ENCODE measurements at regions not wholly inside any gene's neighbourhood (a gene's known extent, or its start where the extent isn't known, plus 50 kb on each side); places are given as distances from the start of the nearest gene placed in this dataset.

GRCh38 chr3:127119693-127120464, 73.1 kb upstream of the PRR23E start:
- no peak overlapping the region for H3K4me3 Mint-ChIP-seq
- H3K4me2 ChIP-seq: no peak overlapping the region
- H4K20me1 ChIP-seq (replicated peaks; ENCODE audit: insufficient read depth): no peaks in the 10 kb centered on the region
- H3K27me3 Mint-ChIP-seq (ENCODE audit: insufficient read depth, low read depth, poor library complexity): peaks cover 11% of the 10 kb centered on the region
- peaks cover 17% of the 10 kb centered on the region for H3K4me1 Mint-ChIP-seq
- H3F3A ChIP-seq (replicated peaks; ENCODE audit: low read depth): no peaks in the 10 kb centered on the region
- H3K4me3 ChIP-seq: no peak overlapping the region
- 0 out of 2 replicates have a peak, but pooled peaks cover 3% of the 10 kb centered on the region for H3K4me1 ChIP-seq (ENCODE audit: insufficient read depth)
- H3K36me3 ChIP-seq (ENCODE audit: insufficient read depth): no peaks in the 10 kb centered on the region
- H3K79me2 ChIP-seq (replicated peaks; ENCODE audit: insufficient read depth): no peaks in the 10 kb centered on the region
- H3K9me2 ChIP-seq (ENCODE audit: insufficient read depth): 0 out of 2 replicates have a peak, but pooled peaks cover 12% of the 10 kb centered on the region
- no peaks in the 10 kb centered on the region for H3K27me3 ChIP-seq (ENCODE audit: insufficient read depth)
- no peaks in the 10 kb centered on the region; the same call in 2 of the 3 replicates for H3K9me3 Mint-ChIP-seq
- DNase-seq (ENCODE audit: low spot score): no peak
- H3K27ac ChIP-seq (ENCODE audit: low read depth): no peak overlapping the region
- TF ChIP-seq ZNF114 (CRISPR knock-in tag; IDR thresholded peaks at IDR 0.05) (no peak), NANOG (IDR thresholded peaks at IDR 0.05; ENCODE audit: borderline replicate concordance) (no peak), EZH2phosphoT487 (IDR thresholded peaks at IDR 0.05; ENCODE audit: unreplicated experiment) (no peak), CTCF (conservative IDR thresholded peaks at IDR 0.05; ENCODE audit: low read depth in 2 of 2) (no peak), ETS1 (IDR thresholded peaks at IDR 0.05) (no peak), CREB1 (CRISPR knock-in tag; IDR thresholded peaks at IDR 0.05; ENCODE audit: low read depth) (no peak), JUNB (IDR thresholded peaks at IDR 0.05; ENCODE audit: unreplicated experiment) (no peak), ZNF331 (CRISPR knock-in tag; IDR thresholded peaks at IDR 0.05; ENCODE audit: low read depth) (no peak), STAT1 (IDR thresholded peaks at IDR 0.05; ENCODE audit: unreplicated experiment) (no peak), POLR2AphosphoS5 (IDR thresholded peaks at IDR 0.05; ENCODE audit: low read depth) (no peak), EZH2 (IDR thresholded peaks at IDR 0.05; ENCODE audit: low read depth, unreplicated experiment) (no peak)
- TF ChIP-seq, protein P1, sequence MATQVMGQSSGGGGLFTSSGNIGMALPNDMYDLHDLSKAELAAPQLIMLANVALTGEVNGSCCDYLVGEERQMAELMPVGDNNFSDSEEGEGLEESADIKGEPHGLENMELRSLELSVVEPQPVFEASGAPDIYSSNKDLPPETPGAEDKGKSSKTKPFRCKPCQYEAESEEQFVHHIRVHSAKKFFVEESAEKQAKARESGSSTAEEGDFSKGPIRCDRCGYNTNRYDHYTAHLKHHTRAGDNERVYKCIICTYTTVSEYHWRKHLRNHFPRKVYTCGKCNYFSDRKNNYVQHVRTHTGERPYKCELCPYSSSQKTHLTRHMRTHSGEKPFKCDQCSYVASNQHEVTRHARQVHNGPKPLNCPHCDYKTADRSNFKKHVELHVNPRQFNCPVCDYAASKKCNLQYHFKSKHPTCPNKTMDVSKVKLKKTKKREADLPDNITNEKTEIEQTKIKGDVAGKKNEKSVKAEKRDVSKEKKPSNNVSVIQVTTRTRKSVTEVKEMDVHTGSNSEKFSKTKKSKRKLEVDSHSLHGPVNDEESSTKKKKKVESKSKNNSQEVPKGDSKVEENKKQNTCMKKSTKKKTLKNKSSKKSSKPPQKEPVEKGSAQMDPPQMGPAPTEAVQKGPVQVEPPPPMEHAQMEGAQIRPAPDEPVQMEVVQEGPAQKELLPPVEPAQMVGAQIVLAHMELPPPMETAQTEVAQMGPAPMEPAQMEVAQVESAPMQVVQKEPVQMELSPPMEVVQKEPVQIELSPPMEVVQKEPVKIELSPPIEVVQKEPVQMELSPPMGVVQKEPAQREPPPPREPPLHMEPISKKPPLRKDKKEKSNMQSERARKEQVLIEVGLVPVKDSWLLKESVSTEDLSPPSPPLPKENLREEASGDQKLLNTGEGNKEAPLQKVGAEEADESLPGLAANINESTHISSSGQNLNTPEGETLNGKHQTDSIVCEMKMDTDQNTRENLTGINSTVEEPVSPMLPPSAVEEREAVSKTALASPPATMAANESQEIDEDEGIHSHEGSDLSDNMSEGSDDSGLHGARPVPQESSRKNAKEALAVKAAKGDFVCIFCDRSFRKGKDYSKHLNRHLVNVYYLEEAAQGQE (IDR thresholded peaks at IDR 0.05; ENCODE audit: unreplicated experiment): no peak
- TF ChIP-seq, protein P2, sequence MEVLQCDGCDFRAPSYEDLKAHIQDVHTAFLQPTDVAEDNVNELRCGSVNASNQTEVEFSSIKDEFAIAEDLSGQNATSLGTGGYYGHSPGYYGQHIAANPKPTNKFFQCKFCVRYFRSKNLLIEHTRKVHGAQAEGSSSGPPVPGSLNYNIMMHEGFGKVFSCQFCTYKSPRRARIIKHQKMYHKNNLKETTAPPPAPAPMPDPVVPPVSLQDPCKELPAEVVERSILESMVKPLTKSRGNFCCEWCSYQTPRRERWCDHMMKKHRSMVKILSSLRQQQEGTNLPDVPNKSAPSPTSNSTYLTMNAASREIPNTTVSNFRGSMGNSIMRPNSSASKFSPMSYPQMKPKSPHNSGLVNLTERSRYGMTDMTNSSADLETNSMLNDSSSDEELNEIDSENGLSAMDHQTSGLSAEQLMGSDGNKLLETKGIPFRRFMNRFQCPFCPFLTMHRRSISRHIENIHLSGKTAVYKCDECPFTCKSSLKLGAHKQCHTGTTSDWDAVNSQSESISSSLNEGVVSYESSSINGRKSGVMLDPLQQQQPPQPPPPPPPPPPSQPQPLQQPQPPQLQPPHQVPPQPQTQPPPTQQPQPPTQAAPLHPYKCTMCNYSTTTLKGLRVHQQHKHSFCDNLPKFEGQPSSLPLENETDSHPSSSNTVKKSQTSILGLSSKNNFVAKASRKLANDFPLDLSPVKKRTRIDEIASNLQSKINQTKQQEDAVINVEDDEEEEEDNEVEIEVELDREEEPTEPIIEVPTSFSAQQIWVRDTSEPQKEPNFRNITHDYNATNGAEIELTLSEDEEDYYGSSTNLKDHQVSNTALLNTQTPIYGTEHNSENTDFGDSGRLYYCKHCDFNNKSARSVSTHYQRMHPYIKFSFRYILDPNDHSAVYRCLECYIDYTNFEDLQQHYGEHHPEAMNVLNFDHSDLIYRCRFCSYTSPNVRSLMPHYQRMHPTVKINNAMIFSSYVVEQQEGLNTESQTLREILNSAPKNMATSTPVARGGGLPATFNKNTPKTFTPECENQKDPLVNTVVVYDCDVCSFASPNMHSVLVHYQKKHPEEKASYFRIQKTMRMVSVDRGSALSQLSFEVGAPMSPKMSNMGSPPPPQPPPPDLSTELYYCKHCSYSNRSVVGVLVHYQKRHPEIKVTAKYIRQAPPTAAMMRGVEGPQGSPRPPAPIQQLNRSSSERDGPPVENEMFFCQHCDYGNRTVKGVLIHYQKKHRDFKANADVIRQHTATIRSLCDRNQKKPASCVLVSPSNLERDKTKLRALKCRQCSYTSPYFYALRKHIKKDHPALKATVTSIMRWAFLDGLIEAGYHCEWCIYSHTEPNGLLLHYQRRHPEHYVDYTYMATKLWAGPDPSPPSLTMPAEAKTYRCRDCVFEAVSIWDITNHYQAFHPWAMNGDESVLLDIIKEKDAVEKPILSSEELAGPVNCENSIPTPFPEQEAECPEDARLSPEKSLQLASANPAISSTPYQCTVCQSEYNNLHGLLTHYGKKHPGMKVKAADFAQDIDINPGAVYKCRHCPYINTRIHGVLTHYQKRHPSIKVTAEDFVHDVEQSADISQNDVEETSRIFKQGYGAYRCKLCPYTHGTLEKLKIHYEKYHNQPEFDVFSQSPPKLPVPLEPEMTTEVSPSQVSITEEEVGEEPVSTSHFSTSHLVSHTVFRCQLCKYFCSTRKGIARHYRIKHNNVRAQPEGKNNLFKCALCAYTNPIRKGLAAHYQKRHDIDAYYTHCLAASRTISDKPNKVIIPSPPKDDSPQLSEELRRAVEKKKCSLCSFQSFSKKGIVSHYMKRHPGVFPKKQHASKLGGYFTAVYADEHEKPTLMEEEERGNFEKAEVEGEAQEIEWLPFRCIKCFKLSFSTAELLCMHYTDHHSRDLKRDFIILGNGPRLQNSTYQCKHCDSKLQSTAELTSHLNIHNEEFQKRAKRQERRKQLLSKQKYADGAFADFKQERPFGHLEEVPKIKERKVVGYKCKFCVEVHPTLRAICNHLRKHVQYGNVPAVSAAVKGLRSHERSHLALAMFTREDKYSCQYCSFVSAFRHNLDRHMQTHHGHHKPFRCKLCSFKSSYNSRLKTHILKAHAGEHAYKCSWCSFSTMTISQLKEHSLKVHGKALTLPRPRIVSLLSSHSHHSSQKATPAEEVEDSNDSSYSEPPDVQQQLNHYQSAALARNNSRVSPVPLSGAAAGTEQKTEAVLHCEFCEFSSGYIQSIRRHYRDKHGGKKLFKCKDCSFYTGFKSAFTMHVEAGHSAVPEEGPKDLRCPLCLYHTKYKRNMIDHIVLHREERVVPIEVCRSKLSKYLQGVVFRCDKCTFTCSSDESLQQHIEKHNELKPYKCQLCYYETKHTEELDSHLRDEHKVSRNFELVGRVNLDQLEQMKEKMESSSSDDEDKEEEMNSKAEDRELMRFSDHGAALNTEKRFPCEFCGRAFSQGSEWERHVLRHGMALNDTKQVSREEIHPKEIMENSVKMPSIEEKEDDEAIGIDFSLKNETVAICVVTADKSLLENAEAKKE (CRISPR knock-in tag; IDR thresholded peaks at IDR 0.05): no peak
- H3K27ac Mint-ChIP-seq: no peak overlapping the region
- no peak for ATAC-seq
- no peak overlapping the region for H2AFZ ChIP-seq
- H3K36me3 Mint-ChIP-seq (ENCODE audit: low read depth): no peaks in the 10 kb centered on the region

Data from GM23338 (cell line).